CD14-positive monocyte (primary cell): ENCODE measurements at regions not wholly inside any gene's neighbourhood (a gene's known extent, or its start where the extent isn't known, plus 50 kb on each side); places are given as distances from the start of the nearest gene placed in this dataset.
"Not testable (repeated sequence)": the region's sequence is repeated elsewhere in the genome, so short reads cannot be mapped to it uniquely, and the experiment has no call there.

Experiments used
- DNase-seq, 3 donors: peaks; one replicate each; pipeline ENCODE4 v3.0.0-alpha.2; 2011 to 2022
- H2AFZ ChIP-seq: 2 replicates; pipeline ENCODE4 v1.6.0; 2012; ENCODE audit warnings: mild to moderate bottlenecking, low read depth, low read length, inconsistent platforms; ENCODE audit not compliant: insufficient read depth, poor library complexity, severe bottlenecking
- H3K27ac ChIP-seq, 2 donors: 1 replicate in 1 of 2; 2 replicates in 1 of 2; pipeline ENCODE4 v1.5.1; 2012 to 2013; ENCODE audit warnings: low read length in 2 of 2, control low read depth in 1 of 2, inconsistent platforms in 1 of 2, low read depth in 1 of 2, mild to moderate bottlenecking in 1 of 2
- H3K27me3 ChIP-seq, 2 donors: one replicate each; pipeline versions ENCODE4 v1.6.0 to v1.6.1; 2011 to 2013; ENCODE audit warnings: low read length in 2 of 2; ENCODE audit not compliant: control insufficient read depth in 2 of 2, insufficient read depth in 2 of 2
- H3K36me3 ChIP-seq, 2 donors: replicated peaks in 1 of 2; 1 replicate in 1 of 2; 2 replicates in 1 of 2; pipeline versions ENCODE4 v1.5.1 to v1.6.1; 2012 to 2013; ENCODE audit warnings: low read length in 2 of 2, control low read depth in 1 of 2, inconsistent platforms in 1 of 2, mild to moderate bottlenecking in 1 of 2; ENCODE audit not compliant: insufficient read depth in 2 of 2, control insufficient read depth in 1 of 2
- H3K4me1 ChIP-seq, 2 donors: 1 replicate in 1 of 2; 2 replicates in 1 of 2; pipeline versions ENCODE4 v1.5.1 to v1.6.1; 2012 to 2013; ENCODE audit warnings: low read length in 2 of 2, control low read depth in 1 of 2, inconsistent platforms in 1 of 2, mild to moderate bottlenecking in 1 of 2, moderate library complexity in 1 of 2; ENCODE audit not compliant: insufficient read depth in 2 of 2, control insufficient read depth in 1 of 2
- H3K4me2 ChIP-seq: replicated peaks from 2 replicates; pipeline ENCODE3; 2012; ENCODE audit warnings: low read length, moderate library complexity, mild to moderate bottlenecking; ENCODE audit not compliant: poor library complexity, severe bottlenecking; ENCODE audit errors: extremely low read depth
- H3K4me3 ChIP-seq, 3 experiments: fragments of 200-600 bp in 1 of 3; sonication (generic) in 1 of 3; replicated peaks in 1 of 3; 1 replicate in 2 of 3; 2 replicates in 1 of 3; pipeline ENCODE4 v1.5.1; 2011 to 2013; ENCODE audit warnings: low read length in 3 of 3, mild to moderate bottlenecking in 3 of 3, control low read depth in 2 of 3, low read depth in 2 of 3, inconsistent platforms in 1 of 3, moderate library complexity in 1 of 3
- H3K79me2 ChIP-seq: 2 replicates; pipeline ENCODE4 v1.6.0; 2012; ENCODE audit warnings: mild to moderate bottlenecking, control low read depth, inconsistent platforms, low read length, moderate library complexity; ENCODE audit not compliant: insufficient read depth
- H3K9ac ChIP-seq: 2 replicates; pipeline ENCODE4 v1.6.0; 2017; ENCODE audit warnings: low read length, mild to moderate bottlenecking; ENCODE audit not compliant: insufficient read depth, poor library complexity, severe bottlenecking
- H3K9me3 ChIP-seq, 2 donors: replicated peaks in 1 of 2; 1 replicate in 1 of 2; 2 replicates in 1 of 2; pipeline versions ENCODE4 v1.5.1 to v1.6.1; 2012 to 2013; ENCODE audit warnings: low read length in 2 of 2, control low read depth in 1 of 2; ENCODE audit not compliant: control insufficient read depth in 1 of 2, insufficient read depth in 1 of 2
- H4K20me1 ChIP-seq: 2 replicates; pipeline ENCODE4 v1.6.0; 2012; ENCODE audit warnings: mild to moderate bottlenecking, low read length, control low read depth, moderate library complexity; ENCODE audit not compliant: insufficient read depth
- H3K27ac Mint-ChIP-seq, 7 donors: one replicate each; pipeline ENCODE4 v1.8.0; 2020; ENCODE audit warnings: mild to moderate bottlenecking in 7 of 7, mixed read lengths in 7 of 7, moderate library complexity in 6 of 7, inconsistent platforms in 2 of 7
- H3K27me3 Mint-ChIP-seq, 3 donors: one replicate each; pipeline ENCODE4 v1.8.0; 2021 to 2022; ENCODE audit warnings: low read depth in 3 of 3, mild to moderate bottlenecking in 3 of 3, mixed read lengths in 3 of 3, moderate library complexity in 3 of 3, inconsistent platforms in 1 of 3
- H3K36me3 Mint-ChIP-seq, 2 donors: one replicate each; pipeline ENCODE4 v1.8.0; 2020; ENCODE audit warnings: mixed read lengths in 2 of 2, inconsistent platforms in 1 of 2, mild to moderate bottlenecking in 1 of 2
- H3K4me1 Mint-ChIP-seq: one replicate; pipeline ENCODE4 v1.8.0; 2020; ENCODE audit warnings: mild to moderate bottlenecking, mixed read lengths
- H3K4me3 Mint-ChIP-seq, 2 donors: one replicate each; pipeline ENCODE4 v1.8.0; 2020; ENCODE audit warnings: mild to moderate bottlenecking in 2 of 2, mixed read lengths in 2 of 2, moderate library complexity in 1 of 2
- H3K9me3 Mint-ChIP-seq, 7 donors: one replicate each; pipeline ENCODE4 v1.8.0; 2020 to 2022; ENCODE audit warnings: mixed read lengths in 7 of 7, mild to moderate bottlenecking in 6 of 7, moderate library complexity in 6 of 7, inconsistent platforms in 2 of 7
- WGBS: methylation state at CpG from one replicate; pipeline ENCODE4 v1.1.5; 2013; ENCODE audit warnings: missing lambda C conversion rate; ENCODE audit not compliant: insufficient coverage; 5-methylcytosine and 5-hydroxymethylcytosine counted together
- intact Hi-C, 2 donors: fragments of 100-400 bp; cut with micrococcal nuclease; formaldehyde crosslinking; loops; one replicate each; pipeline versions ENCODE4 v1.15.0 to v1.15.1; 2023
- TF ChIP-seq, protein P1 (sequence below): fragments of 200-600 bp; IDR thresholded peaks from one replicate; pipeline ENCODE4 v1.8.0; 2022; ENCODE audit warnings: antibody characterized with exemption, mild to moderate bottlenecking

DNA sequence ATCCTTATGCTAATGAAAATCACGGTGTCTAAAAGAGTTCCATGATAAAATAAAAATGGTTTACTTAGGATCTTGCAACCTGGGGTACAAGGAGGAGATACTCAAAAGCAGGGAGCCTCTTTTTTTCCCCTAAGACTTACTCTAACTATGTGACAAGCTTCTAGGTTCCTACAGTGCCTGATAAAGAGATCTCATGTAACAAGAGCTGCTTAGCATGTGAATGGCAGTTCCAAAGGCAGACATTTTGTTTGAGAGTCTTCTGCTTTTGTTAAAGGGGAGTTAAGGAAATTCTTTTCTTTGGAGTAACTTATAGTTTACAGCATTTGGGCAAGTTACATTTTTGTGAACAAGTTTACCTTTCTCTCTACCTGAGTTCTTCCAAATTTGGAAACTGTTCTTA, 945.8 kb upstream of the ADGRB3 start:
- Histone ChIP-seq H3K27me3 (no peaks in the 10 kb centered on the region), H3K4me1 (no peaks in the 10 kb centered on the region), H3K79me2 (no peaks in the 10 kb centered on the region), H3K9ac (no peak overlapping the region), H3K9me3 (peaks cover 0 to 7% of the 10 kb centered on the region in 2 donors), H3K4me3 (no peak overlapping the region), H4K20me1 (no peaks in the 10 kb centered on the region), H2AFZ (no peak overlapping the region), H3K36me3 (no peaks in the 10 kb centered on the region), H3K27ac (no peak overlapping the region), H3K4me2 (no peak overlapping the region)
- Mint-ChIP-seq H3K4me3 (no peak overlapping the region), H3K27me3 (no peaks in the 10 kb centered on the region), H3K9me3 (peaks cover 0 to 5% (median 0%) of the 10 kb centered on the region in 7 donors), H3K4me1 (no peaks in the 10 kb centered on the region), H3K36me3 (no peaks in the 10 kb centered on the region), H3K27ac (no peak overlapping the region)
- no CpG with 5 or more reads among the region's 1 CpG for WGBS
- TF ChIP-seq, protein P1, sequence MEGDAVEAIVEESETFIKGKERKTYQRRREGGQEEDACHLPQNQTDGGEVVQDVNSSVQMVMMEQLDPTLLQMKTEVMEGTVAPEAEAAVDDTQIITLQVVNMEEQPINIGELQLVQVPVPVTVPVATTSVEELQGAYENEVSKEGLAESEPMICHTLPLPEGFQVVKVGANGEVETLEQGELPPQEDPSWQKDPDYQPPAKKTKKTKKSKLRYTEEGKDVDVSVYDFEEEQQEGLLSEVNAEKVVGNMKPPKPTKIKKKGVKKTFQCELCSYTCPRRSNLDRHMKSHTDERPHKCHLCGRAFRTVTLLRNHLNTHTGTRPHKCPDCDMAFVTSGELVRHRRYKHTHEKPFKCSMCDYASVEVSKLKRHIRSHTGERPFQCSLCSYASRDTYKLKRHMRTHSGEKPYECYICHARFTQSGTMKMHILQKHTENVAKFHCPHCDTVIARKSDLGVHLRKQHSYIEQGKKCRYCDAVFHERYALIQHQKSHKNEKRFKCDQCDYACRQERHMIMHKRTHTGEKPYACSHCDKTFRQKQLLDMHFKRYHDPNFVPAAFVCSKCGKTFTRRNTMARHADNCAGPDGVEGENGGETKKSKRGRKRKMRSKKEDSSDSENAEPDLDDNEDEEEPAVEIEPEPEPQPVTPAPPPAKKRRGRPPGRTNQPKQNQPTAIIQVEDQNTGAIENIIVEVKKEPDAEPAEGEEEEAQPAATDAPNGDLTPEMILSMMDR: no peak
- intact Hi-C loops: no loop called here
- DNase-seq: no peak

DNA sequence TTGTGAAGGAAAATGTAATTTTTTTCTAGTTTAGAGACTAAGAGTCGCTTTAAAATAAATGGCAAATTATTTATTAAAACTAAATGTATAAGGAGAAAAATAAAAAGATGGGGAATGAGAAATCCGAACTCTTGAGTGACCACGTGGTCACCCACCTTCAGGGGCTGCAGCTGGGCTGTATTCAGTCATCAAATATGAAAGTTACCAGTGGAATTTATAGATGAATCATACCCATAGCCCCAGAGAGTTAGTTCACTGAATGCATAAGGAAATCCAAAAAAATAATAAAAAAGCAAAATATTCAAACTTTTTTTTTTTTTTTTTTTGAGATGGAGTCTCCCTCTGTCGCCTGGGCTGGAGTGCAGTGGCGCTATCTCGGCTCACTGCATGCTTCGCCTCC, 947.7 kb upstream of the ADGRB3 start:
- no peaks in the 10 kb centered on the region for H3K4me1 Mint-ChIP-seq
- H4K20me1 ChIP-seq: no peaks in the 10 kb centered on the region
- H3K27ac Mint-ChIP-seq: no peak overlapping the region
- H2AFZ ChIP-seq: no peak overlapping the region
- WGBS: 82% methylated on average over 4 of the region's 7 CpGs
- H3K27me3 Mint-ChIP-seq: no peaks in the 10 kb centered on the region
- H3K9me3 Mint-ChIP-seq: peaks cover 0 to 6% (median 0%) of the 10 kb centered on the region in 7 donors
- no peak overlapping the region for H3K9ac ChIP-seq
- H3K4me3 Mint-ChIP-seq: no peak overlapping the region
- H3K9me3 ChIP-seq: peaks cover 0 to 7% of the 10 kb centered on the region in 2 donors
- TF ChIP-seq, protein P1: no peak
- H3K36me3 ChIP-seq: no peaks in the 10 kb centered on the region
- no peaks in the 10 kb centered on the region for H3K36me3 Mint-ChIP-seq
- no peaks in the 10 kb centered on the region for H3K79me2 ChIP-seq
- H3K4me1 ChIP-seq: no peaks in the 10 kb centered on the region
- DNase-seq: no peak
- intact Hi-C loops: no loop called here
- no peak overlapping the region for H3K27ac ChIP-seq
- H3K27me3 ChIP-seq: no peaks in the 10 kb centered on the region
- H3K4me3 ChIP-seq: no peak overlapping the region
- H3K4me2 ChIP-seq: no peak overlapping the region

DNA sequence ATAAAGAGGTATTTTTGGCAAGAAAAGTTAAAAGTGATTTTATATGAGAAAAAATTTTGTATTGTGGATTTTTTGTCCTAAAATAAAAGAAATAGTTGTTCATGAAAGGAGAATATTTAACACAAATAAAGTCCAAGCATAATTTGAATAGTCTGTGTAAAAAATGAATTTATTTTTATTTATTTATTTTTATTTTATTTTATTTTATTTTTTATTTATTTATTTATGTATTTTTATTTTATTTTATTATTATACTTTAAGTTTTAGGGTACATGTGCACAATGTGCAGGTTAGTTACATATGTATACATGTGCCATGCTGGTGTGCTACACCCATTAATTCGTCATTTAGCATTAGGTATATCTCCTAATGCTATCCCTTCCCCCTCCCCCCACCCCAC, 948.9 kb upstream of the ADGRB3 start:
- intact Hi-C loops, H3K27me3 Mint-ChIP-seq, H3K4me3 Mint-ChIP-seq, H3K4me1 ChIP-seq, H3K9ac ChIP-seq, H3K9me3 ChIP-seq, H3K4me3 ChIP-seq, H3K4me1 Mint-ChIP-seq, H3K36me3 Mint-ChIP-seq, H2AFZ ChIP-seq, H3K36me3 ChIP-seq, H3K79me2 ChIP-seq, H3K27ac Mint-ChIP-seq, H3K4me2 ChIP-seq, H3K27me3 ChIP-seq, H3K27ac ChIP-seq, DNase-seq, H4K20me1 ChIP-seq: not testable (repeated sequence)
- peaks cover 0 to 10% (median 3%) of the 10 kb centered on the region in 7 donors for H3K9me3 Mint-ChIP-seq
- WGBS: no CpG with 5 or more reads among the region's 1 CpG
